ENCODE measurements at regions not wholly inside any gene's neighbourhood (a gene's known extent, or its start where the extent isn't known, plus 50 kb on each side); places are given as distances from the start of the nearest gene placed in this dataset.

- Histone ChIP-seq H3K27me3 (no peaks in the 10 kb centered on the region), H3K27ac (no peak overlapping the region), H3K4me1 (ENCODE audit: control insufficient read depth in 1 of 2, insufficient read depth in 1 of 2, low read depth in 1 of 2, low read length in 1 of 2) (no peaks in the 10 kb centered on the region), H3K4me3 (ENCODE audit: low read depth in 1 of 2, low read length in 1 of 2) (no peak overlapping the region), H3K9me3 (no peaks in the 10 kb centered on the region), H3K36me3 (no peaks in the 10 kb centered on the region)
- TF ChIP-seq CTCF (IDR thresholded peaks at IDR 0.05), result no peak
Observed at GRCh38 chr1:80987106-80987505, 813.6 kb upstream of the ADGRL2 start.

GRCh38 chr1:80982831-80983230 is 817.9 kb upstream of the ADGRL2 start:
- H3K9me3 ChIP-seq, result no peaks in the 10 kb centered on the region
- no peak overlapping the region for H3K27ac ChIP-seq
- no peaks in the 10 kb centered on the region for H3K27me3 ChIP-seq
- no peak overlapping the region for H3K4me3 ChIP-seq (ENCODE audit: low read depth in 1 of 2, low read length in 1 of 2)
- TF ChIP-seq CTCF (IDR thresholded peaks at IDR 0.05), result no peak
- no peaks in the 10 kb centered on the region for H3K36me3 ChIP-seq
- H3K4me1 ChIP-seq (ENCODE audit: control insufficient read depth in 1 of 2, insufficient read depth in 1 of 2, low read depth in 1 of 2, low read length in 1 of 2), result no peaks in the 10 kb centered on the region

- no peaks in the 10 kb centered on the region for H3K36me3 ChIP-seq
- no peaks in the 10 kb centered on the region for H3K4me1 ChIP-seq (ENCODE audit: control insufficient read depth in 1 of 2, insufficient read depth in 1 of 2, low read depth in 1 of 2, low read length in 1 of 2)
- TF ChIP-seq CTCF (IDR thresholded peaks at IDR 0.05), result no peak
- H3K27me3 ChIP-seq, result no peaks in the 10 kb centered on the region
- H3K27ac ChIP-seq, result no peak overlapping the region
- H3K9me3 ChIP-seq, result no peaks in the 10 kb centered on the region
- no peak overlapping the region for H3K4me3 ChIP-seq (ENCODE audit: low read depth in 1 of 2, low read length in 1 of 2)
Observed at GRCh38 chr1:80973101-80973500, 827.6 kb upstream of the ADGRL2 start.

GRCh38 chr1:80966266-80966665 is 834.5 kb upstream of the ADGRL2 start:
- Histone ChIP-seq H3K27me3 (no peaks in the 10 kb centered on the region), H3K36me3 (no peaks in the 10 kb centered on the region), H3K27ac (no peak overlapping the region), H3K4me1 (ENCODE audit: control insufficient read depth in 1 of 2, insufficient read depth in 1 of 2, low read depth in 1 of 2, low read length in 1 of 2) (no peaks in the 10 kb centered on the region), H3K9me3 (no peaks in the 10 kb centered on the region), H3K4me3 (ENCODE audit: low read depth in 1 of 2, low read length in 1 of 2) (no peak overlapping the region)
- TF ChIP-seq CTCF (IDR thresholded peaks at IDR 0.05), result no peak

GRCh38 chr1:80962564-80962963 is 838.2 kb upstream of the ADGRL2 start:
- no peaks in the 10 kb centered on the region for H3K27me3 ChIP-seq
- no peak overlapping the region for H3K27ac ChIP-seq
- no peak for TF ChIP-seq CTCF (IDR thresholded peaks at IDR 0.05)
- no peaks in the 10 kb centered on the region for H3K4me1 ChIP-seq (ENCODE audit: control insufficient read depth in 1 of 2, insufficient read depth in 1 of 2, low read depth in 1 of 2, low read length in 1 of 2)
- no peak overlapping the region for H3K4me3 ChIP-seq (ENCODE audit: low read depth in 1 of 2, low read length in 1 of 2)
- H3K36me3 ChIP-seq, result no peaks in the 10 kb centered on the region
- no peaks in the 10 kb centered on the region for H3K9me3 ChIP-seq

Data from neutrophil (primary cell).